ENCODE measurements at regions not wholly inside any gene's neighbourhood (a gene's known extent, or its start where the extent isn't known, plus 50 kb on each side); places are given as distances from the start of the nearest gene placed in this dataset.
A peak's percentile ranks its signal among the peaks of the same experiment; 100 is the strongest.

- DNase-seq (ENCODE audit: low read depth, low spot score): no peak
Observed at GRCh38 chr1:227450489-227450888, 112.9 kb upstream of the ZNF678 start.

GRCh38 chr1:227449741-227450441 lies 113.5 kb upstream of the ZNF678 start:
- no peak for DNase-seq (ENCODE audit: low read depth, low spot score)

- DNase-seq (ENCODE audit: low read depth, low spot score): peak; percentile 25
Observed at GRCh38 chr1:227449051-227449450, 114.3 kb upstream of the ZNF678 start.

- no peak for DNase-seq (ENCODE audit: low read depth, low spot score)
Observed at GRCh38 chr1:227447531-227447990, 115.8 kb upstream of the ZNF678 start.

GRCh38 chr1:227445746-227446145 lies 117.6 kb upstream of the ZNF678 start:
- no peak for DNase-seq (ENCODE audit: low read depth, low spot score)

- DNase-seq (ENCODE audit: low read depth, low spot score): no peak
Observed at GRCh38 chr1:227445092-227445674, 118.2 kb upstream of the ZNF678 start.

GRCh38 chr1:227440182-227440581 lies 121.9 kb upstream of the CDC42BPA start:
- no peak for DNase-seq (ENCODE audit: low read depth, low spot score)

- DNase-seq (ENCODE audit: low read depth, low spot score): no peak
Observed at GRCh38 chr1:227437495-227438008, 119.3 kb upstream of the CDC42BPA start.

- DNase-seq (ENCODE audit: low read depth, low spot score): no peak
Observed at GRCh38 chr1:227434808-227435444, 116.6 kb upstream of the CDC42BPA start.

GRCh38 chr1:227433663-227434341 lies 115.5 kb upstream of the CDC42BPA start:
- no peak for DNase-seq (ENCODE audit: low read depth, low spot score)

GRCh38 chr1:227432981-227433380 lies 114.7 kb upstream of the CDC42BPA start:
- DNase-seq (ENCODE audit: low read depth, low spot score): no peak

GRCh38 chr1:227432181-227432535 lies 113.9 kb upstream of the CDC42BPA start:
- no peak for DNase-seq (ENCODE audit: low read depth, low spot score)

GRCh38 chr1:227429447-227430359 lies 111.4 kb upstream of the CDC42BPA start:
- no peak for DNase-seq (ENCODE audit: low read depth, low spot score)

GRCh38 chr1:227428803-227429202 lies 110.5 kb upstream of the CDC42BPA start:
- no peak for DNase-seq (ENCODE audit: low read depth, low spot score)

- DNase-seq (ENCODE audit: low read depth, low spot score): no peak
Observed at GRCh38 chr1:227427411-227427810, 109.1 kb upstream of the CDC42BPA start.

- no peak for DNase-seq (ENCODE audit: low read depth, low spot score)
Observed at GRCh38 chr1:227424953-227425352, 106.7 kb upstream of the CDC42BPA start.

- DNase-seq (ENCODE audit: low read depth, low spot score): no peak
Observed at GRCh38 chr1:227424159-227424680, 105.9 kb upstream of the CDC42BPA start.

GRCh38 chr1:227422581-227422980 lies 104.3 kb upstream of the CDC42BPA start:
- no peak for DNase-seq (ENCODE audit: low read depth, low spot score)

GRCh38 chr1:227420147-227420546 lies 101.9 kb upstream of the CDC42BPA start:
- DNase-seq (ENCODE audit: low read depth, low spot score): no peak

GRCh38 chr1:227417756-227418480 lies 99.6 kb upstream of the CDC42BPA start:
- DNase-seq (ENCODE audit: low read depth, low spot score): no peak
